ENCODE measurements at regions not wholly inside any gene's neighbourhood (a gene's known extent, or its start where the extent isn't known, plus 50 kb on each side); places are given as distances from the start of the nearest gene placed in this dataset.

GRCh38 chr9:116027511-116027910 lies 126.1 kb upstream of the PAPPA start (continued):
- TF ChIP-seq REST (IDR thresholded peaks at IDR 0.05) (no peak), EGR1 (IDR thresholded peaks at IDR 0.05; ENCODE audit: low read depth in 2 of 2) (no peak), FOXA1 (IDR thresholded peaks at IDR 0.05) (no peak), NR2F2 (IDR thresholded peaks at IDR 0.05) (no peak)

GRCh38 chr9:116027951-116028350 lies 125.6 kb upstream of the PAPPA start:
- Histone ChIP-seq H3K27ac (ENCODE audit: low read depth in 1 of 2, low read length in 2 of 2) (no peak overlapping the region), H3K9me3 (ENCODE audit: control insufficient read depth in 4 of 4, low read length in 3 of 4) (peaks cover 0 to 3% (median 1%) of the 10 kb centered on the region in 4 donors), H3K4me1 (ENCODE audit: control insufficient read depth in 4 of 4, insufficient read depth in 4 of 4, low read length in 3 of 4) (peaks cover 0 to 6% (median 2%) of the 10 kb centered on the region in 4 donors), H3K9ac (ENCODE audit: low read depth in 1 of 2, low read length in 2 of 2) (no peak overlapping the region), H3K27me3 (ENCODE audit: control insufficient read depth in 4 of 4, insufficient read depth in 4 of 4, low read length in 3 of 4) (no peaks in the 10 kb centered on the region), H3K4me3 (ENCODE audit: low read depth in 1 of 3, low read length in 3 of 3) (no peak overlapping the region), H3K36me3 (ENCODE audit: control insufficient read depth in 4 of 4, insufficient read depth in 3 of 4, low read depth in 1 of 4, low read length in 3 of 4) (no peaks in the 10 kb centered on the region)
- WGBS = 53% methylated on average over 1 of the region's 1 CpG
- DNase-seq (ENCODE audit: low spot score) = no peak
- TF ChIP-seq, protein P1, sequence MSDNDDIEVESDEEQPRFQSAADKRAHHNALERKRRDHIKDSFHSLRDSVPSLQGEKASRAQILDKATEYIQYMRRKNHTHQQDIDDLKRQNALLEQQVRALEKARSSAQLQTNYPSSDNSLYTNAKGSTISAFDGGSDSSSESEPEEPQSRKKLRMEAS (IDR thresholded peaks at IDR 0.05) = no peak
- TF ChIP-seq FOXA2 (IDR thresholded peaks at IDR 0.05) = no peak
- no peak for TF ChIP-seq NR2F2 (IDR thresholded peaks at IDR 0.05)
- TF ChIP-seq, protein P2, sequence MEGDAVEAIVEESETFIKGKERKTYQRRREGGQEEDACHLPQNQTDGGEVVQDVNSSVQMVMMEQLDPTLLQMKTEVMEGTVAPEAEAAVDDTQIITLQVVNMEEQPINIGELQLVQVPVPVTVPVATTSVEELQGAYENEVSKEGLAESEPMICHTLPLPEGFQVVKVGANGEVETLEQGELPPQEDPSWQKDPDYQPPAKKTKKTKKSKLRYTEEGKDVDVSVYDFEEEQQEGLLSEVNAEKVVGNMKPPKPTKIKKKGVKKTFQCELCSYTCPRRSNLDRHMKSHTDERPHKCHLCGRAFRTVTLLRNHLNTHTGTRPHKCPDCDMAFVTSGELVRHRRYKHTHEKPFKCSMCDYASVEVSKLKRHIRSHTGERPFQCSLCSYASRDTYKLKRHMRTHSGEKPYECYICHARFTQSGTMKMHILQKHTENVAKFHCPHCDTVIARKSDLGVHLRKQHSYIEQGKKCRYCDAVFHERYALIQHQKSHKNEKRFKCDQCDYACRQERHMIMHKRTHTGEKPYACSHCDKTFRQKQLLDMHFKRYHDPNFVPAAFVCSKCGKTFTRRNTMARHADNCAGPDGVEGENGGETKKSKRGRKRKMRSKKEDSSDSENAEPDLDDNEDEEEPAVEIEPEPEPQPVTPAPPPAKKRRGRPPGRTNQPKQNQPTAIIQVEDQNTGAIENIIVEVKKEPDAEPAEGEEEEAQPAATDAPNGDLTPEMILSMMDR (IDR thresholded peaks at IDR 0.05; ENCODE audit: low read depth, low read length, missing input control) = no peak
- TF ChIP-seq RXRA (IDR thresholded peaks at IDR 0.05) = no peak
- no peak for TF ChIP-seq EGR1 (IDR thresholded peaks at IDR 0.05; ENCODE audit: low read depth in 2 of 2)
- TF ChIP-seq, protein P3, sequence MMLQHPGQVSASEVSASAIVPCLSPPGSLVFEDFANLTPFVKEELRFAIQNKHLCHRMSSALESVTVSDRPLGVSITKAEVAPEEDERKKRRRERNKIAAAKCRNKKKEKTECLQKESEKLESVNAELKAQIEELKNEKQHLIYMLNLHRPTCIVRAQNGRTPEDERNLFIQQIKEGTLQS (IDR thresholded peaks at IDR 0.05) = no peak
- no peak for TF ChIP-seq TAF1 (conservative IDR thresholded peaks at IDR 0.05)
- no peak for TF ChIP-seq YY1 (IDR thresholded peaks at IDR 0.05)
- no peak for TF ChIP-seq HNF4G (IDR thresholded peaks at IDR 0.05)
- no peak for TF ChIP-seq SP1 (IDR thresholded peaks at IDR 0.05)
- TF ChIP-seq, protein P4, sequence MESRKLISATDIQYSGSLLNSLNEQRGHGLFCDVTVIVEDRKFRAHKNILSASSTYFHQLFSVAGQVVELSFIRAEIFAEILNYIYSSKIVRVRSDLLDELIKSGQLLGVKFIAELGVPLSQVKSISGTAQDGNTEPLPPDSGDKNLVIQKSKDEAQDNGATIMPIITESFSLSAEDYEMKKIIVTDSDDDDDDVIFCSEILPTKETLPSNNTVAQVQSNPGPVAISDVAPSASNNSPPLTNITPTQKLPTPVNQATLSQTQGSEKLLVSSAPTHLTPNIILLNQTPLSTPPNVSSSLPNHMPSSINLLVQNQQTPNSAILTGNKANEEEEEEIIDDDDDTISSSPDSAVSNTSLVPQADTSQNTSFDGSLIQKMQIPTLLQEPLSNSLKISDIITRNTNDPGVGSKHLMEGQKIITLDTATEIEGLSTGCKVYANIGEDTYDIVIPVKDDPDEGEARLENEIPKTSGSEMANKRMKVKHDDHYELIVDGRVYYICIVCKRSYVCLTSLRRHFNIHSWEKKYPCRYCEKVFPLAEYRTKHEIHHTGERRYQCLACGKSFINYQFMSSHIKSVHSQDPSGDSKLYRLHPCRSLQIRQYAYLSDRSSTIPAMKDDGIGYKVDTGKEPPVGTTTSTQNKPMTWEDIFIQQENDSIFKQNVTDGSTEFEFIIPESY (IDR thresholded peaks at IDR 0.05) = no peak
- no peak for TF ChIP-seq HNF4A (conservative IDR thresholded peaks at IDR 0.05)
- no peak for TF ChIP-seq RAD21 (IDR thresholded peaks at IDR 0.05)
- TF ChIP-seq JUND (IDR thresholded peaks at IDR 0.05) = no peak
- no peak for TF ChIP-seq REST (IDR thresholded peaks at IDR 0.05)
- TF ChIP-seq FOXA1 (IDR thresholded peaks at IDR 0.05) = no peak
- TF ChIP-seq GABPA (IDR thresholded peaks at IDR 0.05 in 1 of 2, conservative IDR thresholded peaks at IDR 0.05 in 1 of 2) = no peak

Measured in liver (tissue), 8 donors.